ENCODE measurements at regions not wholly inside any gene's neighbourhood (a gene's known extent, or its start where the extent isn't known, plus 50 kb on each side); places are given as distances from the start of the nearest gene placed in this dataset.

- TF ChIP-seq CTCF (IDR thresholded peaks at IDR 0.05; ENCODE audit: insufficient read depth, low read length, missing control alignments) = no peak
- no peak for DNase-seq (ENCODE audit: low read depth, low spot score)
- ChIA-PET CTCF (interaction anchor here (0.7 to 1.0 kb wide), 2 partner anchors 10 to 12 kb away, joined by 3 to 5 read pairs; no protein-coding TSS in a partner anchor), POLR2A (interaction anchor here (1.7 kb wide), 1 partner anchor 97 kb away, joined by 4 read pairs; the partner anchor contains the start of gene TPM1)
- no peak overlapping the region for H3K4me3 ChIP-seq (ENCODE audit: low read depth, low read length)
Observed at GRCh38 chr15:62945760-62946159, 96.8 kb upstream of the TPM1 start.

- H3K4me3 ChIP-seq (ENCODE audit: low read depth, low read length) = no peak overlapping the region
- ChIA-PET POLR2A (interaction anchor here (1.7 kb wide), 1 partner anchor 96 kb away, joined by 4 read pairs; the partner anchor contains the start of gene TPM1), CTCF (interaction anchor here (1.0 to 1.3 kb wide), 2 partner anchors 10 to 12 kb away, joined by 3 read pairs; no protein-coding TSS in a partner anchor)
- TF ChIP-seq CTCF (IDR thresholded peaks at IDR 0.05; ENCODE audit: insufficient read depth, low read length, missing control alignments) = no peak
- DNase-seq (ENCODE audit: low read depth, low spot score) = no peak
Observed at GRCh38 chr15:62946940-62947339, 95.6 kb upstream of the TPM1 start.

- ChIA-PET POLR2A (no interaction called here), CTCF (no interaction called here)
- H3K4me3 ChIP-seq (ENCODE audit: low read depth, low read length) = no peak overlapping the region
- DNase-seq (ENCODE audit: low read depth, low spot score) = no peak
- no peak for TF ChIP-seq CTCF (IDR thresholded peaks at IDR 0.05; ENCODE audit: insufficient read depth, low read length, missing control alignments)
Observed at GRCh38 chr15:62950462-62950931, 92.0 kb upstream of the TPM1 start.

GRCh38 chr15:62951481-62951880 is 91.1 kb upstream of the TPM1 start:
- DNase-seq (ENCODE audit: low read depth, low spot score) = no peak
- H3K4me3 ChIP-seq (ENCODE audit: low read depth, low read length) = no peak overlapping the region
- ChIA-PET POLR2A (no interaction called here), CTCF (no interaction called here)
- TF ChIP-seq CTCF (IDR thresholded peaks at IDR 0.05; ENCODE audit: insufficient read depth, low read length, missing control alignments) = no peak

GRCh38 chr15:62953021-62953420 is 89.5 kb upstream of the TPM1 start:
- H3K4me3 ChIP-seq (ENCODE audit: low read depth, low read length) = no peak overlapping the region
- ChIA-PET CTCF (interaction anchor here (0.8 kb wide), 1 partner anchor 171 kb away, joined by 3 read pairs; no protein-coding TSS in a partner anchor), POLR2A (no interaction called here)
- DNase-seq (ENCODE audit: low read depth, low spot score) = no peak
- TF ChIP-seq CTCF (IDR thresholded peaks at IDR 0.05; ENCODE audit: insufficient read depth, low read length, missing control alignments) = no peak

GRCh38 chr15:62953496-62954045 is 89.0 kb upstream of the TPM1 start:
- TF ChIP-seq CTCF (IDR thresholded peaks at IDR 0.05; ENCODE audit: insufficient read depth, low read length, missing control alignments) = no peak
- POLR2A ChIA-PET = no interaction called here
- no peak overlapping the region for H3K4me3 ChIP-seq (ENCODE audit: low read depth, low read length)
- no peak for DNase-seq (ENCODE audit: low read depth, low spot score)
- CTCF ChIA-PET = no interaction called here
